ENCODE measurements at regions not wholly inside any gene's neighbourhood (a gene's known extent, or its start where the extent isn't known, plus 50 kb on each side); places are given as distances from the start of the nearest gene placed in this dataset.

DNA sequence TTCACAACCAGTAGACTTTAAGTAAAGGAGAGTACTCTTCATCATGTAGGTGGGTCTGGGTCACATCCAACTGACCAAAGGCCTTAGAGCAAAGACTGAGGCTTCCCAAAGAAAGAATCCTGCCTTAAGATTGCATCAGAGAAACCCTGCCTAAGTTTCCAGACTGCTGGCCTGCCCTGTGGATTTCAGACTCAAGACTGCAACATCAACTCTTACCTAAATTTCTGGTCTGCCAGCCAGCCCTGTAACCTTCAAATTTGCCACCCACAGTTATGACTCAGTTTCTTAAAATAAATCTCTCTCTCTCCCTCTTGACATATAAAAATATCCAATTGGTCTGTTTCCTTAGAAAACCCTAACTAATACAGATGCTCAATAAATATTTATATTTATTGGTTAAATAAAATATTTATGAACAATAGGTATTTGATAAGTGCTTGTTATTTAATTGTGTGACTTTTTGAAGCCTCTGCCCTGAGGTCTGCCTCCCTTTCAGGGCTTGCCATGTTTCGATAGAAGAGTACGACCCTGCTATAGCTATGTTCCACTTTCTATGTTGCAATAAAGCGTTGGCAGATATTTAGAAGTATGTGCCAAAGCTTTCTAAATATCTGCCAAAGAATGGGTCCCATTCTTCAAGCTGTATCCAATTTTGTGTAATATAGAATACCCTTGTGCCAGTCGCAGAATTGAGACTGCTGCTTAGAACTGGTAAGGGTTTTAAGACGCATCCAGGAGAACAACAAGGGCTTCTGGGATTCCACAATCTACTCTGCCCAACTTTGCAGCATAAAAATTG lies 65.7 kb downstream of the TMEM30B start:
- DNase-seq (ENCODE audit: low spot score), result no peak
- no peaks in the 10 kb centered on the region for H3K9me3 ChIP-seq
- H3K4me3 ChIP-seq, result no peak overlapping the region
- H3K4me1 ChIP-seq (ENCODE audit: control insufficient read depth in 1 of 2, low read depth in 2 of 2), result peaks cover 4 to 8% of the 10 kb centered on the region in 2 donors
- no peaks in the 10 kb centered on the region for H3K27me3 ChIP-seq (replicated peaks; ENCODE audit: insufficient read depth)
- TF ChIP-seq, protein P1, sequence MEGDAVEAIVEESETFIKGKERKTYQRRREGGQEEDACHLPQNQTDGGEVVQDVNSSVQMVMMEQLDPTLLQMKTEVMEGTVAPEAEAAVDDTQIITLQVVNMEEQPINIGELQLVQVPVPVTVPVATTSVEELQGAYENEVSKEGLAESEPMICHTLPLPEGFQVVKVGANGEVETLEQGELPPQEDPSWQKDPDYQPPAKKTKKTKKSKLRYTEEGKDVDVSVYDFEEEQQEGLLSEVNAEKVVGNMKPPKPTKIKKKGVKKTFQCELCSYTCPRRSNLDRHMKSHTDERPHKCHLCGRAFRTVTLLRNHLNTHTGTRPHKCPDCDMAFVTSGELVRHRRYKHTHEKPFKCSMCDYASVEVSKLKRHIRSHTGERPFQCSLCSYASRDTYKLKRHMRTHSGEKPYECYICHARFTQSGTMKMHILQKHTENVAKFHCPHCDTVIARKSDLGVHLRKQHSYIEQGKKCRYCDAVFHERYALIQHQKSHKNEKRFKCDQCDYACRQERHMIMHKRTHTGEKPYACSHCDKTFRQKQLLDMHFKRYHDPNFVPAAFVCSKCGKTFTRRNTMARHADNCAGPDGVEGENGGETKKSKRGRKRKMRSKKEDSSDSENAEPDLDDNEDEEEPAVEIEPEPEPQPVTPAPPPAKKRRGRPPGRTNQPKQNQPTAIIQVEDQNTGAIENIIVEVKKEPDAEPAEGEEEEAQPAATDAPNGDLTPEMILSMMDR (IDR thresholded peaks at IDR 0.05), result no peak
- no peaks in the 10 kb centered on the region for H3K36me3 ChIP-seq
- peak; percentile 27 for ATAC-seq (ENCODE audit: insufficient number of reproducible peaks, low FRiP score, low read depth)
- H3K27ac ChIP-seq, result peak overlapping the region in 1 of 2 donors; percentile 51

DNA sequence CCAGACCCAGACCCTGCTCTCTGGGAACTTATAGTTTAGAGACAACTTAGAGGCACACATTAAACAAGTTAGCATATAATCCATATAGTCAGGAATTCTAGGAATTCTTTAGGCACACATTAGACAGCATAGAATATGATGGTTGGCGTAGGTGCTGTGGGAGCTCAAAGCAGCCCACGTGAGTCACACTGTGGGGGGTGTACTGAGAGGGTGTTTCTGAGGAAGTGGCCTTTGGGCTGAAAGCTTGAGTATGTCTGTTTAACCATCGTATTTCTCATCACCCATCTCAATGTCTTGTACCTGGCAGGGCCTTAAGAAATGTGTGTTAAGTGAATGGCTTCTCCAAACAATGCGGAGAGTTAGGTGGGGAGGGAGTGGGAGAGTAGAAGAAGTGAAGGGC lies 67.2 kb downstream of the TMEM30B start:
- TF ChIP-seq, protein P1 (IDR thresholded peaks at IDR 0.05), result no peak

DNA sequence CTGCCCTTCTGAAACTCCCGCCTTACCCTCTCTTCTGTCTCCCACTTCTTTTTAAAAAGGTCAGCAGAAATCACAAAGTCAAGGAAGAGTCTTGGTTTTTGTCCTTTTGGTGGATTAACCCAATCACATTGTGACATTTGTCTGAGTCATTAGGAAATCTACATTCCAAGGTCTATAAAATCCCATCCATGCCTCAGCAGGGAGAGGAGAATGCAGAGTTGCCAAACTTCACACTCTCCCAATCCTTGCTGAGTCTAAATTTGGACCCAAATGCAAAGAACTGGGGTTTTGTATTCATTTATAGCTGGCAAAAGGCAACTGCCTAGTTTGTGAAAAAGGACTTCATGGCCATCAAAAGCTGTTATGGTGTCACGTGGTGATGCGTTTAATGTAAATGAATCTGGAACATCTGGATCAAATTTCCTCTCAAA lies 67.9 kb downstream of the TMEM30B start:
- H3K27ac ChIP-seq, result no peak overlapping the region
- no peaks in the 10 kb centered on the region for H3K9me3 ChIP-seq
- no peak overlapping the region for H3K4me3 ChIP-seq
- no peak for DNase-seq (ENCODE audit: low spot score)
- no peaks in the 10 kb centered on the region for H3K36me3 ChIP-seq
- H3K27me3 ChIP-seq (replicated peaks; ENCODE audit: insufficient read depth), result no peaks in the 10 kb centered on the region
- peaks cover 4 to 8% of the 10 kb centered on the region in 2 donors for H3K4me1 ChIP-seq (ENCODE audit: control insufficient read depth in 1 of 2, low read depth in 2 of 2)
- no peak for ATAC-seq (ENCODE audit: insufficient number of reproducible peaks, low FRiP score, low read depth)
- TF ChIP-seq, protein P1 (IDR thresholded peaks at IDR 0.05), result no peak

More for the DNA sequence above, 67.2 kb downstream of the TMEM30B start:
- no peak for DNase-seq (ENCODE audit: low spot score)
- no peak for ATAC-seq (ENCODE audit: insufficient number of reproducible peaks, low FRiP score, low read depth)
- Histone ChIP-seq H3K9me3 (no peaks in the 10 kb centered on the region), H3K27ac (no peak overlapping the region), H3K4me1 (ENCODE audit: control insufficient read depth in 1 of 2, low read depth in 2 of 2) (peaks cover 4 to 8% of the 10 kb centered on the region in 2 donors), H3K27me3 (replicated peaks; ENCODE audit: insufficient read depth) (no peaks in the 10 kb centered on the region), H3K4me3 (no peak overlapping the region), H3K36me3 (no peaks in the 10 kb centered on the region)

DNA sequence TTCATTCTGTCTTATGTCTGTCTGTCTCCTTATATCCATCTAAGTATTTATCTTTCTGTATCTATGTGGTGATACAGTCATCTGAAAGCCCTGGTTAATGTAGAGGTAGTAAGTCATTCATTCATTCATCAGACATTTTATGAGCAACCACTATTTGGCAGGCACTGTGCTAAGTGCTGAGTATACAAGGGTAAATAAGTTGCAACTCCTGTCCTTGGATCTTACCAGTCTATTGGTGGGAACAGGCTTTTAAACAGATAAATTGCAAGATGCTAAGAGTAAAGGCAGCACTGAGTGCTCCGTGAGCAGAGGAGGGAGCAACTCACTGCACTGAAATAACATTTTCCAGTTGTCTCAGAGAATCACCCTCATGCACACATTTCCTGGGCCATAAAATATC lies 68.6 kb downstream of the TMEM30B start:
- peaks cover 4 to 8% of the 10 kb centered on the region in 2 donors for H3K4me1 ChIP-seq (ENCODE audit: control insufficient read depth in 1 of 2, low read depth in 2 of 2)
- no peak overlapping the region for H3K27ac ChIP-seq
- TF ChIP-seq, protein P1 (IDR thresholded peaks at IDR 0.05), result no peak
- H3K36me3 ChIP-seq, result no peaks in the 10 kb centered on the region
- DNase-seq (ENCODE audit: low spot score) (no peak), ATAC-seq (ENCODE audit: insufficient number of reproducible peaks, low FRiP score, low read depth) (no peak)
- no peak overlapping the region for H3K4me3 ChIP-seq
- no peaks in the 10 kb centered on the region for H3K27me3 ChIP-seq (replicated peaks; ENCODE audit: insufficient read depth)
- no peaks in the 10 kb centered on the region for H3K9me3 ChIP-seq

DNA sequence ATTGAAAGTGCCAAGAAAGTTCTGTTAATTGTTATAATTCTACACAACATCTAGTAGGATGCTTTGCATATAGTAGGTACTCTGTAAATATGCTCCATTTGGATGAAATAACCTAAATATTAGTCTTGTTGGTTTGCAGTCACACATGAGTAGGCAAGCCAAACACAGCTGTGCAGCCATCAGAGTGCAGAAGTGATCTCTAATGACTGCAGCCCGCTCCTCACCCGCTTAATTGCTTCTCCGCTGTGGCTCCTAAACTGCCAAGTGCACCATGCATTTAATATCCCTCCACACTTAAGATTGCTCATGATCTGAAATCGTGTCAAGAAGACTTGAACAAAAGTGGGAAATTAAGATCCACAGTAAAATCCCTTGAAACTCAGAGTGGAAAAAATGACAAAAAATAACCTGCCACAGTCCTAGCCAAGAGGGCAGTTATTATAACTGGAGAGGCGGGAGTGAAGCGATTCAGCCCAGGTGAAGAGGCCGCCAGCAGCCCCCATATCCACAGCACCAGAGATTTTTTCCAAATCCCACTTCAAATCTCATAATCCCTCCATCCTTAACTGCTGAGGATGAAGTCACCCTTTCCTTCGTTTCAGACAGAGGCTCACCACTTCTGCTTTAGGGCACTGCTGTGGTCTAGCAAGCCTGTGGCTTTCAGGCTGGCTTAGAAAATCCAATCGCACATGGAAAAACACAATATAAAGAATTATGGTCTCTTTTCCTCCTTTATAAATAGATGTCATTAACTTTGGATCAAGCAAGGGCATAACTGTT lies 69.5 kb downstream of the TMEM30B start:
- Histone ChIP-seq H3K36me3 (no peaks in the 10 kb centered on the region), H3K4me3 (no peak overlapping the region), H3K27ac (no peak overlapping the region), H3K27me3 (replicated peaks; ENCODE audit: insufficient read depth) (no peaks in the 10 kb centered on the region), H3K4me1 (ENCODE audit: control insufficient read depth in 1 of 2, low read depth in 2 of 2) (peaks cover 4 to 8% of the 10 kb centered on the region in 2 donors), H3K9me3 (no peaks in the 10 kb centered on the region)
- DNase-seq (ENCODE audit: low spot score) (no peak), ATAC-seq (ENCODE audit: insufficient number of reproducible peaks, low FRiP score, low read depth) (no peak)
- TF ChIP-seq, protein P1 (IDR thresholded peaks at IDR 0.05), result no peak

All from thoracic aorta (tissue), 2 donors.